ENCODE measurements at regions not wholly inside any gene's neighbourhood (a gene's known extent, or its start where the extent isn't known, plus 50 kb on each side); places are given as distances from the start of the nearest gene placed in this dataset.

DNA sequence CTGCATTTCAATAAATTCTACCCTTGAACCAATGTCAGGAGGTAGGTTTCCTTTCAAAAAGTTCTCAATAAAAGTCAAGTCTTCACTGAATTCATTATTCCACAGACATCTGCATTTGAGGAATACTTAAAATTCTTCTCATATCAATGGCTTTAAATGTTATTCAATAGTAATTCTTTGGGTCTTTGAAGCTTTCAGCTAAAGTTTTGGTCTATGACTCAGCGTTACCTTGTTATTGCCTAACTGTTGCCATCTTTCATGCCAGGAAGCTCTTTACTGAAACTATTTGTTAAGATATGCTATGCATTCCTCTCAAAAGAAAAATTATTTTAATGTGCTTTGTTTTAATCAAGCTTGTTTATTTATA, 170.5 kb downstream of the NNT start:
- Mint-ChIP-seq H3K4me3 (no peak overlapping the region), H3K36me3 (ENCODE audit: low read depth) (no peaks in the 10 kb centered on the region), H3K9me3 (no peaks in the 10 kb centered on the region), H3K4me1 (ENCODE audit: low read depth) (no peaks in the 10 kb centered on the region), H3K27ac (no peak overlapping the region), H3K27me3 (no peaks in the 10 kb centered on the region)
- ChIA-PET CTCF (no interaction called here), POLR2A (no interaction called here)
- intact Hi-C loops (cut with DNase I, micrococcal nuclease) = no loop called here
- ATAC-seq (ENCODE audit: poor library complexity) (no peak), DNase-seq (no peak)
- TF ChIP-seq, protein P1, sequence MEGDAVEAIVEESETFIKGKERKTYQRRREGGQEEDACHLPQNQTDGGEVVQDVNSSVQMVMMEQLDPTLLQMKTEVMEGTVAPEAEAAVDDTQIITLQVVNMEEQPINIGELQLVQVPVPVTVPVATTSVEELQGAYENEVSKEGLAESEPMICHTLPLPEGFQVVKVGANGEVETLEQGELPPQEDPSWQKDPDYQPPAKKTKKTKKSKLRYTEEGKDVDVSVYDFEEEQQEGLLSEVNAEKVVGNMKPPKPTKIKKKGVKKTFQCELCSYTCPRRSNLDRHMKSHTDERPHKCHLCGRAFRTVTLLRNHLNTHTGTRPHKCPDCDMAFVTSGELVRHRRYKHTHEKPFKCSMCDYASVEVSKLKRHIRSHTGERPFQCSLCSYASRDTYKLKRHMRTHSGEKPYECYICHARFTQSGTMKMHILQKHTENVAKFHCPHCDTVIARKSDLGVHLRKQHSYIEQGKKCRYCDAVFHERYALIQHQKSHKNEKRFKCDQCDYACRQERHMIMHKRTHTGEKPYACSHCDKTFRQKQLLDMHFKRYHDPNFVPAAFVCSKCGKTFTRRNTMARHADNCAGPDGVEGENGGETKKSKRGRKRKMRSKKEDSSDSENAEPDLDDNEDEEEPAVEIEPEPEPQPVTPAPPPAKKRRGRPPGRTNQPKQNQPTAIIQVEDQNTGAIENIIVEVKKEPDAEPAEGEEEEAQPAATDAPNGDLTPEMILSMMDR (IDR thresholded peaks at IDR 0.05) = no peak
- Histone ChIP-seq H3K27ac (ENCODE audit: low read depth in 1 of 2, low read length in 2 of 2) (no peak overlapping the region), H3K9me3 (ENCODE audit: control insufficient read depth in 1 of 2, insufficient read depth in 1 of 2, low read length in 2 of 2) (no peaks in the 10 kb centered on the region), H3K4me3 (ENCODE audit: low read length) (no peak overlapping the region), H3K4me1 (ENCODE audit: insufficient read depth, low read length) (no peaks in the 10 kb centered on the region), H3K36me3 (ENCODE audit: insufficient read depth, low read length) (no peaks in the 10 kb centered on the region), H3K27me3 (ENCODE audit: control insufficient read depth in 1 of 2, insufficient read depth in 2 of 2, low read length in 2 of 2) (no peaks in the 10 kb centered on the region)

DNA sequence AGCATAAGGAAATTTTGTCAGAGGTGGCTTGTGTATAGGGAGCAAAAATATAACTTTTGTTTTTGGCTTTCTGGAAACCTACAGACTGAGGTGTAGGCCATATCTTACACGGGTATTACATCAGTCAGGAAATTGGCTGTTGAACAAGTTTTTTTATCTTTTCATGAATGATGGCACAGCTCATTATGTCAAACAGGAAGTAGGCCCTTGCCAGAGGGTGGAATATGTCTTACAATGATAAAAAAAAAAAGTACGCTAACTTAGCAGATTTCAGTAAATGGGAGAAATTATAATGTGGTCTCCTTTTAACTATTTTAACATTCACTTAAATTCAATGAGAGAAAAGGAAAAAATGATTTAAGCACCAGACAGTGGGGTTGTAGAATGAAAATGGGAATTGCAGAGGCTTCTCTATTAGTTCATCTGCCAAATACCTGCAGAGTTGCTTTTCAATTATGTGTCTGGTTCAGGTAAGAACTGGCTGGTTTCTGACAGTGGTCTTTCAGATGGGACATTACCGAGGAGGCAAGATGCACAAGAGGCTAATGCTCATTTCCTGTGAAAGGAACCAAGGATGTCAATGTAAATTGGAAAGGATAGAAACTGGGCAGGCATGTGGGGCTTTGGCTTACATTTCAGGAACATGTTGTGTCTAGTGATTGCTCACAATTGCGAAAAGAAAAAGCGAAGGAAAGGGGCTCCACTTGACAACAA, 169.9 kb downstream of the NNT start:
- TF ChIP-seq, protein P1 (IDR thresholded peaks at IDR 0.05) = no peak
- Mint-ChIP-seq H3K36me3 (ENCODE audit: low read depth) (no peaks in the 10 kb centered on the region), H3K4me1 (ENCODE audit: low read depth) (no peaks in the 10 kb centered on the region), H3K4me3 (no peak overlapping the region), H3K27ac (no peak overlapping the region), H3K9me3 (no peaks in the 10 kb centered on the region), H3K27me3 (no peaks in the 10 kb centered on the region)
- intact Hi-C loops (cut with DNase I, micrococcal nuclease) = no loop called here
- H3K4me1 ChIP-seq (ENCODE audit: insufficient read depth, low read length) = no peaks in the 10 kb centered on the region
- ChIA-PET POLR2A (no interaction called here), CTCF (no interaction called here)
- no peak overlapping the region for H3K4me3 ChIP-seq (ENCODE audit: low read length)
- no peaks in the 10 kb centered on the region for H3K36me3 ChIP-seq (ENCODE audit: insufficient read depth, low read length)
- no peaks in the 10 kb centered on the region for H3K27me3 ChIP-seq (ENCODE audit: control insufficient read depth in 1 of 2, insufficient read depth in 2 of 2, low read length in 2 of 2)
- ATAC-seq (ENCODE audit: poor library complexity) = no peak
- no peaks in the 10 kb centered on the region for H3K9me3 ChIP-seq (ENCODE audit: control insufficient read depth in 1 of 2, insufficient read depth in 1 of 2, low read length in 2 of 2)
- no peak for DNase-seq
- H3K27ac ChIP-seq (ENCODE audit: low read depth in 1 of 2, low read length in 2 of 2) = no peak overlapping the region

DNA sequence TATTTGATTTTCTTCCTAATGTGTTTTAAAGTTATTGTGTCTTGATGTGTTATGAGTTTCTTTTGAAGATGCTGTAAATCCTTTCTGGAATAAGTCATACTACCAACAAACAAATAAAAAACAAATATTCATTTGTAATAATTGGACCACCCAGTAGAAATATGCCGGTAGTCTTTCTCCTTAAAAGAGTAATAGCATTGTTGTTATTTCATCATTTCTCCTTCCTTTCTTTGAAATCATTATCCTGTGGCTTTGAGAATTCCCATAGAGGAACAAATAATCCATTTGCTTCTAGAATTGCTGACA, 169.4 kb downstream of the NNT start:
- Mint-ChIP-seq H3K4me3 (no peak overlapping the region), H3K27ac (no peak overlapping the region), H3K27me3 (no peaks in the 10 kb centered on the region), H3K36me3 (ENCODE audit: low read depth) (no peaks in the 10 kb centered on the region), H3K9me3 (no peaks in the 10 kb centered on the region), H3K4me1 (ENCODE audit: low read depth) (no peaks in the 10 kb centered on the region)
- Histone ChIP-seq H3K27ac (ENCODE audit: low read depth in 1 of 2, low read length in 2 of 2) (no peak overlapping the region), H3K4me1 (ENCODE audit: insufficient read depth, low read length) (no peaks in the 10 kb centered on the region), H3K9me3 (ENCODE audit: control insufficient read depth in 1 of 2, insufficient read depth in 1 of 2, low read length in 2 of 2) (no peaks in the 10 kb centered on the region), H3K4me3 (ENCODE audit: low read length) (no peak overlapping the region), H3K27me3 (ENCODE audit: control insufficient read depth in 1 of 2, insufficient read depth in 2 of 2, low read length in 2 of 2) (no peaks in the 10 kb centered on the region), H3K36me3 (ENCODE audit: insufficient read depth, low read length) (no peaks in the 10 kb centered on the region)
- ATAC-seq (ENCODE audit: poor library complexity) (no peak), DNase-seq (no peak)
- intact Hi-C loops (cut with DNase I, micrococcal nuclease) = no loop called here
- POLR2A ChIA-PET = no interaction called here
- TF ChIP-seq, protein P1 (IDR thresholded peaks at IDR 0.05) = no peak
- CTCF ChIA-PET = no interaction called here
